ENCODE measurements at regions not wholly inside any gene's neighbourhood (a gene's known extent, or its start where the extent isn't known, plus 50 kb on each side); places are given as distances from the start of the nearest gene placed in this dataset.

DNA sequence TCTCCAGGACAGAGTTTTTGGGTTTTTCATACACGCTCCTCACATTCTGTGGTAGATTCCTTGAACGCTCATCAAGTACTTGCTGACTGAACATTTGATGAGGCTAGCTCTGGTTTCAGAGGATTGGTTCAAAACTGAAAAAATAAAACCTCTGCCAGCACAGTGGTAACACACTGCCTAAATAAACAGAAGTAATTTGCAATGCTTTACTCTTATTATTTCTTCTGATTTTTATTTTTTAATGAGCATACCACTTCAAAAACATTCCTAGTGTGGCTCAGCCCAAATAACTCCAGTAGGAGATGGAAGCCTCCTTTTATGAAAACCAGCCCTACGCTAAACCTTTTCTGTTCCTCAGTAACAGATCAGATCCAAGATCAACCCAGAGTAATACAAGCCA is 72.0 kb upstream of the INTU start:
- no peak for TF ChIP-seq RARB (CRISPR knock-in tag; IDR thresholded peaks at IDR 0.05)
- TF ChIP-seq ZFP30 (CRISPR knock-in tag; IDR thresholded peaks at IDR 0.05): no peak
- no peak for TF ChIP-seq BACH2 (CRISPR knock-in tag; IDR thresholded peaks at IDR 0.05; ENCODE audit: borderline replicate concordance)
- no peak for TF ChIP-seq OSR1 (CRISPR knock-in tag; IDR thresholded peaks at IDR 0.05)
